Vagina (tissue), 2 donors: ENCODE measurements at regions not wholly inside any gene's neighbourhood (a gene's known extent, or its start where the extent isn't known, plus 50 kb on each side); places are given as distances from the start of the nearest gene placed in this dataset.

Experiments
- DNase-seq, 2 donors: peaks; one replicate each; pipeline ENCODE4 v3.0.0-alpha.2; 2017; ENCODE audit errors: extremely low spot score in 2 of 2
- H3K27ac ChIP-seq: fragments of 200-600 bp; sonication (generic); one replicate; pipeline ENCODE4 v1.5.1; 2019
- H3K27me3 ChIP-seq: fragments of 200-600 bp; sonication (generic); one replicate; pipeline ENCODE4 v1.5.1; 2019
- H3K36me3 ChIP-seq, 2 donors: fragments of 200-600 bp; sonication (generic); one replicate each; pipeline ENCODE4 v1.5.1; 2017 to 2019
- H3K4me1 ChIP-seq: fragments of 200-600 bp; sonication (generic); one replicate; pipeline ENCODE4 v1.5.1; 2019
- H3K4me3 ChIP-seq, 2 donors: fragments of 200-600 bp; sonication (generic); 1 replicate in 1 of 2; 2 replicates in 1 of 2; pipeline ENCODE4 v1.5.1; 2016 to 2019
- H3K9me3 ChIP-seq: fragments of 200-600 bp; sonication (generic); one replicate; pipeline ENCODE4 v1.5.1; 2019
- POLR2A ChIP-seq, 2 donors: fragments of 450-650 bp; IDR thresholded peaks; one replicate each; pipeline ENCODE4 v1.6.1; 2017; ENCODE audit warnings: antibody characterized with exemption in 2 of 2, mild to moderate bottlenecking in 2 of 2, moderate library complexity in 2 of 2
- POLR2AphosphoS5 ChIP-seq, 2 donors: sonication (generic); formaldehyde crosslinking; IDR thresholded peaks; one replicate each; pipeline ENCODE4 v1.9.0; 2017; ENCODE audit warnings: antibody characterized with exemption in 2 of 2, mild to moderate bottlenecking in 2 of 2, low read depth in 1 of 2; ENCODE audit not compliant: insufficient read depth in 1 of 2
- intact Hi-C: fragments of 100-400 bp; cut with DNase I; formaldehyde crosslinking; loops from one replicate; pipeline ENCODE4 v1.15.1; 2023
- TF ChIP-seq, protein P1 (sequence below), 3 experiments: fragments of 450-650 bp in 2 of 3; fragments of 200-600 bp in 1 of 3; sonication (generic) in 1 of 3; IDR thresholded peaks; one replicate each; pipeline ENCODE4 v1.5.1; 2017 to 2019; ENCODE audit warnings: antibody characterized with exemption in 3 of 3, mild to moderate bottlenecking in 2 of 3, moderate library complexity in 2 of 3

GRCh38 chr11:8740129-8740528, 57.5 kb downstream of the RPL27A start:
- H3K36me3 ChIP-seq, result no peaks in the 10 kb centered on the region
- H3K4me3 ChIP-seq, result no peak overlapping the region
- intact Hi-C loops, result no loop called here
- TF ChIP-seq POLR2A (IDR thresholded peaks at IDR 0.05) (no peak), POLR2AphosphoS5 (IDR thresholded peaks at IDR 0.05; ENCODE audit: insufficient read depth in 1 of 2, low read depth in 1 of 2) (no peak)
- DNase-seq, result no peak
- peaks cover 27% of the 10 kb centered on the region for H3K4me1 ChIP-seq
- H3K27me3 ChIP-seq, result no peaks in the 10 kb centered on the region
- no peaks in the 10 kb centered on the region for H3K9me3 ChIP-seq
- no peak overlapping the region for H3K27ac ChIP-seq

DNA sequence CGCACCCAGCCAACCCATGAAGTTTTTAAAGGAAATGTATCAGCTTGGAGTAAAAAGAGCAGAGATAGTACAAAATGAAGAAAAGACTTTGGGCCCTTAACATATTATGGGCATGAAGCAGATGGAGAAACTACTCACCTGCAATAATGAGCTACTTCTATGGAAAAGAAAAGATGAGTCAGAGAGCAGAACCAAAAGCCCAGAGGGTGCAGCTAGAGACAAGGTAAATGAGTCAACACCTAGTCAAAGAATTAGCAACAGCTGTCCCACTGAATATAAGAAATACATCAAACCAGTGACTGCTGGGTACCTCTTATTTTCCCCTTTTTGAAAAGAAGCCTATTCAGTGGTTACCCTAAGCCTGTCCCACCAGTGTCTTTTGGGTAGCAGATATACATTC, 61.8 kb downstream of the RPL27A start:
- Histone ChIP-seq H3K27me3 (no peaks in the 10 kb centered on the region), H3K4me1 (peaks cover 21% of the 10 kb centered on the region), H3K4me3 (no peak overlapping the region), H3K27ac (no peak overlapping the region), H3K36me3 (no peaks in the 10 kb centered on the region), H3K9me3 (no peaks in the 10 kb centered on the region)
- intact Hi-C loops, result no loop called here
- DNase-seq, result no peak
- TF ChIP-seq POLR2AphosphoS5 (IDR thresholded peaks at IDR 0.05; ENCODE audit: insufficient read depth in 1 of 2, low read depth in 1 of 2), result no peak
- TF ChIP-seq, protein P1, sequence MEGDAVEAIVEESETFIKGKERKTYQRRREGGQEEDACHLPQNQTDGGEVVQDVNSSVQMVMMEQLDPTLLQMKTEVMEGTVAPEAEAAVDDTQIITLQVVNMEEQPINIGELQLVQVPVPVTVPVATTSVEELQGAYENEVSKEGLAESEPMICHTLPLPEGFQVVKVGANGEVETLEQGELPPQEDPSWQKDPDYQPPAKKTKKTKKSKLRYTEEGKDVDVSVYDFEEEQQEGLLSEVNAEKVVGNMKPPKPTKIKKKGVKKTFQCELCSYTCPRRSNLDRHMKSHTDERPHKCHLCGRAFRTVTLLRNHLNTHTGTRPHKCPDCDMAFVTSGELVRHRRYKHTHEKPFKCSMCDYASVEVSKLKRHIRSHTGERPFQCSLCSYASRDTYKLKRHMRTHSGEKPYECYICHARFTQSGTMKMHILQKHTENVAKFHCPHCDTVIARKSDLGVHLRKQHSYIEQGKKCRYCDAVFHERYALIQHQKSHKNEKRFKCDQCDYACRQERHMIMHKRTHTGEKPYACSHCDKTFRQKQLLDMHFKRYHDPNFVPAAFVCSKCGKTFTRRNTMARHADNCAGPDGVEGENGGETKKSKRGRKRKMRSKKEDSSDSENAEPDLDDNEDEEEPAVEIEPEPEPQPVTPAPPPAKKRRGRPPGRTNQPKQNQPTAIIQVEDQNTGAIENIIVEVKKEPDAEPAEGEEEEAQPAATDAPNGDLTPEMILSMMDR (IDR thresholded peaks at IDR 0.05), result no peak
- TF ChIP-seq POLR2A (IDR thresholded peaks at IDR 0.05), result no peak

GRCh38 chr11:8745431-8746253, 63.0 kb downstream of the RPL27A start:
- intact Hi-C loops, result no loop called here
- DNase-seq, result no peak
- H3K27me3 ChIP-seq, result no peaks in the 10 kb centered on the region
- no peak overlapping the region for H3K4me3 ChIP-seq
- H3K27ac ChIP-seq, result no peak overlapping the region
- H3K4me1 ChIP-seq, result peaks cover 22% of the 10 kb centered on the region
- no peaks in the 10 kb centered on the region for H3K9me3 ChIP-seq
- no peak for TF ChIP-seq POLR2AphosphoS5 (IDR thresholded peaks at IDR 0.05; ENCODE audit: insufficient read depth in 1 of 2, low read depth in 1 of 2)
- TF ChIP-seq POLR2A (IDR thresholded peaks at IDR 0.05), result no peak
- TF ChIP-seq, protein P1 (IDR thresholded peaks at IDR 0.05), result no peak
- no peaks in the 10 kb centered on the region for H3K36me3 ChIP-seq

- Histone ChIP-seq H3K36me3 (no peaks in the 10 kb centered on the region), H3K27me3 (no peaks in the 10 kb centered on the region), H3K4me3 (no peak overlapping the region), H3K27ac (no peak overlapping the region), H3K9me3 (no peaks in the 10 kb centered on the region), H3K4me1 (peaks cover 20% of the 10 kb centered on the region)
- no peak for DNase-seq
- TF ChIP-seq, protein P1 (IDR thresholded peaks at IDR 0.05), result no peak
- TF ChIP-seq POLR2A (IDR thresholded peaks at IDR 0.05), result no peak
- TF ChIP-seq POLR2AphosphoS5 (IDR thresholded peaks at IDR 0.05; ENCODE audit: insufficient read depth in 1 of 2, low read depth in 1 of 2), result no peak
- intact Hi-C loops, result no loop called here
Measured at GRCh38 chr11:8746331-8746974, 63.9 kb downstream of the RPL27A start.

DNA sequence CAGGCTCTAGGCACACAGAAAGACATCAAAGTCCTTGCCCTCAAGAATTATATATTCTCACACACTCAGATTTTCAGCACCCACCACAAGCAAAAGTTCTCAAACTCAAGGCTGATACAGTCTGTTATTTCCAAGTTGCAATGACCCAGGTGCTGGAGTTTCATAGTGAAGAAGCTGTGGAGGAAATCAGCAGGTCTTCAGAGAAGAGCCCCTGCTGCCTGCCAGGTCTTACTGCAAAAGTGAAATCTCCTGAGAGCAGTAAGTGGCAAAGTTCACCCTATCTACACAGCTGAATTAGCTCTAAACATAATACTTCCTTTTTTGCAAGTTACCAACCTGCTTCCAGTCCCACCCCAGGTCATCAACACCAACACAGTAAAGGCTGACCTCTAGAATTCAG, 64.6 kb downstream of the RPL27A start:
- Histone ChIP-seq H3K9me3 (no peaks in the 10 kb centered on the region), H3K4me1 (peaks cover 20% of the 10 kb centered on the region), H3K36me3 (no peaks in the 10 kb centered on the region), H3K4me3 (no peak overlapping the region), H3K27ac (no peak overlapping the region), H3K27me3 (no peaks in the 10 kb centered on the region)
- DNase-seq, result no peak
- TF ChIP-seq POLR2AphosphoS5 (IDR thresholded peaks at IDR 0.05; ENCODE audit: insufficient read depth in 1 of 2, low read depth in 1 of 2) (no peak), POLR2A (IDR thresholded peaks at IDR 0.05) (no peak)
- TF ChIP-seq, protein P1 (IDR thresholded peaks at IDR 0.05), result no peak
- intact Hi-C loops, result no loop called here
